HEK293 (cell line): ENCODE measurements at regions not wholly inside any gene's neighbourhood (a gene's known extent, or its start where the extent isn't known, plus 50 kb on each side); places are given as distances from the start of the nearest gene placed in this dataset.

Source experiments
- CTCF ChIA-PET: fragments of 350-600 bp; formaldehyde crosslinking; extraction: SDS; loops from one replicate; lab custom pipeline; 2021; ENCODE audit warnings: antibody characterized with exemption; lab: Yijun Ruan, JAX
- POLR2A ChIA-PET: fragments of 300-600 bp; formaldehyde crosslinking; extraction: SDS; loops from one replicate; lab custom pipeline; 2020; ENCODE audit warnings: antibody characterized with exemption, inconsistent platforms; lab: Yijun Ruan, JAX
- H3K27ac ChIP-seq: fragments of 200-500 bp; sonication (Bioruptor generic); 2 replicates; pipeline ENCODE4 v1.5.1; 2014; ENCODE audit warnings: low read depth, low read length, control low read depth, inconsistent platforms; ENCODE audit errors: extremely low read depth
- H3K36me3 ChIP-seq, 2 experiments: fragments of 200-500 bp in 1 of 2; sonication (Bioruptor generic) in 1 of 2; 1 replicate in 1 of 2; 2 replicates in 1 of 2; pipeline ENCODE4 v1.5.1; 2014 to 2017; ENCODE audit warnings: inconsistent platforms in 2 of 2, low read length in 2 of 2; ENCODE audit not compliant: control insufficient read depth in 2 of 2, insufficient read depth in 1 of 2
- H3K4me1 ChIP-seq: fragments of 200-500 bp; sonication (Bioruptor generic); 2 replicates; pipeline ENCODE4 v1.5.1; 2014; ENCODE audit warnings: mild to moderate bottlenecking, low read length, inconsistent platforms; ENCODE audit not compliant: control insufficient read depth, insufficient read depth
- H3K4me3 ChIP-seq: 2 replicates; pipeline ENCODE4 v1.5.1; 2011; ENCODE audit warnings: low read depth, mild to moderate bottlenecking, control low read depth, low read length, moderate library complexity
- H3K9me3 ChIP-seq: fragments of 200-500 bp; sonication (Bioruptor generic); 2 replicates; pipeline ENCODE4 v1.5.1; 2014; ENCODE audit warnings: low read depth, low read length, inconsistent platforms; ENCODE audit not compliant: control insufficient read depth, insufficient read depth
- EGR2 ChIP-seq: fragments of 450-650 bp; formaldehyde crosslinking; IDR thresholded peaks from 2 replicates; pipeline ENCODE4 v1.5.1; 2016; ENCODE audit warnings: low read depth, missing biosample characterization, missing genetic modification characterization
- MYNN ChIP-seq: fragments of 450-650 bp; formaldehyde crosslinking; IDR thresholded peaks from 2 replicates; pipeline ENCODE4 v1.5.1; 2016; ENCODE audit warnings: missing biosample characterization, missing genetic modification characterization, borderline replicate concordance
- PRDM2 ChIP-seq: fragments of 450-650 bp; formaldehyde crosslinking; IDR thresholded peaks from 2 replicates; pipeline ENCODE4 v1.5.1; 2016; ENCODE audit warnings: missing biosample characterization, missing genetic modification characterization, borderline replicate concordance
- PRDM4 ChIP-seq: fragments of 450-650 bp; formaldehyde crosslinking; IDR thresholded peaks from 2 replicates; pipeline ENCODE4 v1.5.1; 2017; ENCODE audit warnings: missing biosample characterization, missing genetic modification characterization
- ZBTB8A ChIP-seq: fragments of 450-650 bp; formaldehyde crosslinking; IDR thresholded peaks from 2 replicates; pipeline ENCODE4 v1.5.1; 2016; ENCODE audit warnings: missing biosample characterization, missing genetic modification characterization
- ZFHX2 ChIP-seq: fragments of 450-650 bp; formaldehyde crosslinking; conservative IDR thresholded peaks from 2 replicates; pipeline ENCODE4 v1.5.1; 2016; ENCODE audit warnings: missing biosample characterization, missing genetic modification characterization
- ZNF155 ChIP-seq: fragments of 450-650 bp; formaldehyde crosslinking; IDR thresholded peaks from 2 replicates; pipeline ENCODE4 v1.5.1; 2016; ENCODE audit warnings: missing biosample characterization, missing genetic modification characterization
- ZNF311 ChIP-seq: fragments of 450-650 bp; formaldehyde crosslinking; IDR thresholded peaks from 2 replicates; pipeline ENCODE4 v1.5.1; 2017; ENCODE audit warnings: missing biosample characterization, missing genetic modification characterization, borderline replicate concordance
- ZNF394 ChIP-seq: fragments of 450-650 bp; formaldehyde crosslinking; IDR thresholded peaks from 2 replicates; pipeline ENCODE4 v1.5.1; 2016; ENCODE audit warnings: missing biosample characterization, missing genetic modification characterization, mild to moderate bottlenecking, moderate library complexity, borderline replicate concordance
- ZNF510 ChIP-seq: fragments of 450-650 bp; formaldehyde crosslinking; IDR thresholded peaks from 2 replicates; pipeline ENCODE4 v1.5.1; 2018; ENCODE audit warnings: mild to moderate bottlenecking, missing genetic modification characterization, missing biosample characterization; ENCODE audit not compliant: insufficient replicate concordance
- ZNF521 ChIP-seq: fragments of 450-650 bp; formaldehyde crosslinking; IDR thresholded peaks from 2 replicates; pipeline ENCODE4 v1.5.1; 2017; ENCODE audit warnings: missing biosample characterization, mild to moderate bottlenecking, missing genetic modification characterization
- ZNF560 ChIP-seq: fragments of 450-650 bp; formaldehyde crosslinking; IDR thresholded peaks from 2 replicates; pipeline ENCODE4 v1.5.1; 2017; ENCODE audit warnings: missing biosample characterization, missing genetic modification characterization, borderline replicate concordance
- ZNF596 ChIP-seq: fragments of 450-650 bp; IDR thresholded peaks from 2 replicates; pipeline ENCODE4 v1.5.0; 2018; ENCODE audit warnings: missing biosample characterization, mild to moderate bottlenecking, missing genetic modification characterization, moderate library complexity
- ZNF624 ChIP-seq: fragments of 450-650 bp; formaldehyde crosslinking; IDR thresholded peaks from 2 replicates; pipeline ENCODE4 v1.5.1; 2017; ENCODE audit warnings: missing biosample characterization, missing genetic modification characterization
- ZNF776 ChIP-seq: fragments of 450-650 bp; formaldehyde crosslinking; IDR thresholded peaks from 2 replicates; pipeline ENCODE4 v1.5.0; 2017; ENCODE audit warnings: missing biosample characterization, missing genetic modification characterization, borderline replicate concordance
- ZNF785 ChIP-seq: fragments of 450-650 bp; formaldehyde crosslinking; IDR thresholded peaks from 2 replicates; pipeline ENCODE4 v1.5.1; 2016; ENCODE audit warnings: missing biosample characterization, missing genetic modification characterization
- ZNF792 ChIP-seq: fragments of 450-650 bp; formaldehyde crosslinking; IDR thresholded peaks from 2 replicates; pipeline ENCODE4 v1.5.1; 2016; ENCODE audit warnings: missing biosample characterization, missing genetic modification characterization
- ZNF830 ChIP-seq: fragments of 450-650 bp; IDR thresholded peaks from 2 replicates; pipeline ENCODE4 v1.5.0; 2018; ENCODE audit warnings: missing biosample characterization, missing genetic modification characterization, low read depth, mild to moderate bottlenecking, moderate library complexity
- ZSCAN18 ChIP-seq: fragments of 450-650 bp; formaldehyde crosslinking; IDR thresholded peaks from 2 replicates; pipeline ENCODE4 v1.5.1; 2016; ENCODE audit warnings: missing biosample characterization, missing genetic modification characterization

- CTCF ChIA-PET, result no interaction called here
These were observed 385.1 kb downstream of the TCERG1L start for GRCh38 chr10:130926442-130926841.

GRCh38 chr10:130927157-130927556 is 384.4 kb downstream of the TCERG1L start:
- CTCF ChIA-PET, result no interaction called here
- POLR2A ChIA-PET, result no interaction called here
- Histone ChIP-seq H3K4me3 (no peak overlapping the region), H3K27ac (no peak overlapping the region), H3K9me3 (no peaks in the 10 kb centered on the region), H3K4me1 (no peaks in the 10 kb centered on the region), H3K36me3 (no peaks in the 10 kb centered on the region)
- TF ChIP-seq MYNN (tag by site-specific recombination) (no peak), ZNF155 (tag by site-specific recombination) (no peak), ZNF830 (tag by site-specific recombination) (no peak), PRDM2 (tag by site-specific recombination) (no peak), ZNF792 (no peak), ZNF596 (tag by site-specific recombination) (no peak), ZNF311 (tag by site-specific recombination) (no peak), ZNF560 (tag by site-specific recombination) (no peak), ZSCAN18 (no peak), ZNF776 (tag by site-specific recombination) (no peak), ZNF394 (tag by site-specific recombination) (no peak), ZNF521 (tag by site-specific recombination) (no peak), ZBTB8A (tag by site-specific recombination) (no peak), PRDM4 (tag by site-specific recombination) (no peak)

More at GRCh38 chr10:130926442-130926841, 385.1 kb downstream of the TCERG1L start:
- POLR2A ChIA-PET, result no interaction called here
- no peak overlapping the region for H3K27ac ChIP-seq
- no peak for TF ChIP-seq ZNF510
- peak; percentile 56; the same call in 1 of the 2 replicates for TF ChIP-seq EGR2 (tag by site-specific recombination)
- TF ChIP-seq ZNF624, result no peak
- 0 out of 2 replicates have a peak, but pooled peaks have one; percentile 34 for TF ChIP-seq ZNF785
- TF ChIP-seq ZFHX2, result peak; percentile 65
- no peaks in the 10 kb centered on the region for H3K4me1 ChIP-seq
- H3K4me3 ChIP-seq, result no peak overlapping the region
- H3K9me3 ChIP-seq, result no peaks in the 10 kb centered on the region
- H3K36me3 ChIP-seq, result no peaks in the 10 kb centered on the region
